ENCODE measurements at regions not wholly inside any gene's neighbourhood (a gene's known extent, or its start where the extent isn't known, plus 50 kb on each side); places are given as distances from the start of the nearest gene placed in this dataset.

- TF ChIP-seq EZH2 (IDR thresholded peaks at IDR 0.05; ENCODE audit: borderline replicate concordance) = no peak
- no peak for TF ChIP-seq EZH2phosphoT487 (IDR thresholded peaks at IDR 0.05; ENCODE audit: low read depth, severe bottlenecking, unreplicated experiment)
- Histone ChIP-seq H3K27me3 (no peaks in the 10 kb centered on the region), H3K27ac (peak overlapping the region; percentile 2), H2AFZ (no peak overlapping the region), H3K9me2 (replicated peaks; ENCODE audit: insufficient read depth) (no peaks in the 10 kb centered on the region), H3K4me2 (no peak overlapping the region), H3K4me3 (no peak overlapping the region), H3K79me2 (no peaks in the 10 kb centered on the region), H3K9me3 (ENCODE audit: low read depth) (no peaks in the 10 kb centered on the region), H3K4me1 (ENCODE audit: insufficient read depth) (no peaks in the 10 kb centered on the region), H4K20me1 (ENCODE audit: insufficient read depth, poor library complexity, severe bottlenecking) (no peaks in the 10 kb centered on the region), H3K36me3 (replicated peaks; ENCODE audit: insufficient read depth, low read depth) (no peaks in the 10 kb centered on the region)
- 82% methylated on average over 2 of the region's 2 CpGs for WGBS (ENCODE audit: low lambda C conversion rate, missing lambda C conversion rate)
- peak; percentile 14 for DNase-seq (ENCODE audit: low spot score)
Observed at GRCh38 chr4:104418286-104418685, 76.4 kb downstream of the CXXC4 start.

- H3K36me3 ChIP-seq (replicated peaks; ENCODE audit: insufficient read depth, low read depth) = no peaks in the 10 kb centered on the region
- H3K4me1 ChIP-seq (ENCODE audit: insufficient read depth) = no peaks in the 10 kb centered on the region
- H3K27me3 ChIP-seq = no peaks in the 10 kb centered on the region
- H3K9me2 ChIP-seq (replicated peaks; ENCODE audit: insufficient read depth) = no peaks in the 10 kb centered on the region
- H2AFZ ChIP-seq = no peak overlapping the region
- TF ChIP-seq EZH2 (IDR thresholded peaks at IDR 0.05; ENCODE audit: borderline replicate concordance) (no peak), EZH2phosphoT487 (IDR thresholded peaks at IDR 0.05; ENCODE audit: low read depth, severe bottlenecking, unreplicated experiment) (no peak), CTCF (IDR thresholded peaks at IDR 0.05; ENCODE audit: poor library complexity) (no peak)
- peak overlapping the region; percentile 81 for H3K27ac ChIP-seq
- no peak for DNase-seq (ENCODE audit: low spot score)
- H3K79me2 ChIP-seq = no peaks in the 10 kb centered on the region
- WGBS (ENCODE audit: low lambda C conversion rate, missing lambda C conversion rate) = 77% methylated on average over 3 of the region's 3 CpGs
- no peak overlapping the region for H3K4me3 ChIP-seq
- H3K4me2 ChIP-seq = peak overlapping the region; percentile 51
- no peaks in the 10 kb centered on the region for H3K9me3 ChIP-seq (ENCODE audit: low read depth)
- H4K20me1 ChIP-seq (ENCODE audit: insufficient read depth, poor library complexity, severe bottlenecking) = no peaks in the 10 kb centered on the region
Observed at GRCh38 chr4:104417357-104417882, 77.3 kb downstream of the CXXC4 start.

GRCh38 chr4:104416725-104417356 is 77.9 kb downstream of the CXXC4 start:
- H3K9me2 ChIP-seq (replicated peaks; ENCODE audit: insufficient read depth) = no peaks in the 10 kb centered on the region
- no peak for TF ChIP-seq EZH2 (IDR thresholded peaks at IDR 0.05; ENCODE audit: borderline replicate concordance)
- no peak for TF ChIP-seq EZH2phosphoT487 (IDR thresholded peaks at IDR 0.05; ENCODE audit: low read depth, severe bottlenecking, unreplicated experiment)
- no peak for TF ChIP-seq CTCF (IDR thresholded peaks at IDR 0.05; ENCODE audit: poor library complexity)
- no peaks in the 10 kb centered on the region for H3K4me1 ChIP-seq (ENCODE audit: insufficient read depth)
- peak overlapping the region; percentile 51 for H3K4me2 ChIP-seq
- H3K79me2 ChIP-seq = no peaks in the 10 kb centered on the region
- no peak overlapping the region for H3K4me3 ChIP-seq
- no peaks in the 10 kb centered on the region for H4K20me1 ChIP-seq (ENCODE audit: insufficient read depth, poor library complexity, severe bottlenecking)
- H3K9me3 ChIP-seq (ENCODE audit: low read depth) = no peaks in the 10 kb centered on the region
- H3K27me3 ChIP-seq = no peaks in the 10 kb centered on the region
- no peak overlapping the region for H2AFZ ChIP-seq
- H3K27ac ChIP-seq = peak overlapping the region; percentile 81
- DNase-seq (ENCODE audit: low spot score) = peak; percentile 47
- no peaks in the 10 kb centered on the region for H3K36me3 ChIP-seq (replicated peaks; ENCODE audit: insufficient read depth, low read depth)

DNA sequence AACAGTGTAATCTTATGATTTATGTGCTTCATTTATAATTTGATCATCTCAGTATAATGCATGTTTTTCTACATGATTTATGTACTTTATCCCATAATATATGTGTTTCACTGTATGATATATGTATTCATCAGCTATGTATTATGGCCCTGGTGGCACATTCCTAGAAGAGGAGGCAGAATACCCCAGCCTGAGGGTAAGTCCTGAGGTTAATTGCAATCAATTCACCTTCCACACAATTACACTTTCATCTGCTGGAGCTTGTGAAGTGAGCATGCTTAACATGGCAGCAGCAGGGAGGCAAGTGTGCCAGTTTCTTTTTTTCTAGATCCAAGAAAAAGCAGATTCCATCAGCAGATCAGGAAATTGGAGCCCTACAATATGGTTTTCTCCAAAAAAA is 81.2 kb downstream of the CXXC4 start:
- TF ChIP-seq EZH2 (IDR thresholded peaks at IDR 0.05; ENCODE audit: borderline replicate concordance) (no peak), CTCF (IDR thresholded peaks at IDR 0.05; ENCODE audit: poor library complexity) (no peak), EZH2phosphoT487 (IDR thresholded peaks at IDR 0.05; ENCODE audit: low read depth, severe bottlenecking, unreplicated experiment) (no peak)
- DNase-seq (ENCODE audit: low spot score) = no peak
- no peaks in the 10 kb centered on the region for H4K20me1 ChIP-seq (ENCODE audit: insufficient read depth, poor library complexity, severe bottlenecking)

More for the DNA sequence above, 81.2 kb downstream of the CXXC4 start:
- H3K4me3 ChIP-seq = no peak overlapping the region
- no peak overlapping the region for H2AFZ ChIP-seq
- H3K27ac ChIP-seq = no peak overlapping the region
- H3K4me1 ChIP-seq (ENCODE audit: insufficient read depth) = no peaks in the 10 kb centered on the region
- H3K36me3 ChIP-seq (replicated peaks; ENCODE audit: insufficient read depth, low read depth) = no peaks in the 10 kb centered on the region
- H3K4me2 ChIP-seq = no peak overlapping the region
- H3K9me2 ChIP-seq (replicated peaks; ENCODE audit: insufficient read depth) = no peaks in the 10 kb centered on the region
- no peaks in the 10 kb centered on the region for H3K79me2 ChIP-seq
- H3K9me3 ChIP-seq (ENCODE audit: low read depth) = no peaks in the 10 kb centered on the region
- no peaks in the 10 kb centered on the region for H3K27me3 ChIP-seq
